Keratinocyte (primary cell): ENCODE measurements at regions not wholly inside any gene's neighbourhood (a gene's known extent, or its start where the extent isn't known, plus 50 kb on each side); places are given as distances from the start of the nearest gene placed in this dataset.

Experiments used
- DNase-seq: peaks from one replicate; pipeline ENCODE4 v3.0.0-alpha.2; 2011; ENCODE audit warnings: low read depth, missing footprints, low spot score
- FAIRE-seq: peaks from 2 replicates; lab custom pipeline; 2011; peaks lifted over from hg19 to GRCh38; lab: Jason Lieb, UNC
- H2AFZ ChIP-seq: 2 replicates; pipeline ENCODE4 v1.6.0; 2012; ENCODE audit warnings: low read length, control low read depth, inconsistent platforms; ENCODE audit not compliant: control insufficient read depth
- H3K27ac ChIP-seq: 2 replicates; pipeline ENCODE4 v1.5.1; 2011; ENCODE audit warnings: low read length; ENCODE audit not compliant: control insufficient read depth, insufficient read depth
- H3K27me3 ChIP-seq: 3 replicates; pipeline ENCODE4 v1.6.0; 2011; ENCODE audit warnings: low read length; ENCODE audit not compliant: control insufficient read depth, insufficient read depth; ENCODE audit errors: extremely low read depth
- H3K36me3 ChIP-seq, 2 experiments: 2 replicates in 1 of 2; 3 replicates in 1 of 2; pipeline ENCODE4 v1.5.1; 2011; ENCODE audit warnings: low read length in 2 of 2, mild to moderate bottlenecking in 1 of 2; ENCODE audit not compliant: control insufficient read depth in 2 of 2, insufficient read depth in 2 of 2; ENCODE audit errors: extremely low read depth in 1 of 2
- H3K4me1 ChIP-seq: 3 replicates; pipeline ENCODE4 v1.5.1; 2011; ENCODE audit warnings: low read length; ENCODE audit not compliant: control insufficient read depth, insufficient read depth; ENCODE audit errors: extremely low read depth
- H3K4me2 ChIP-seq: 3 replicates; pipeline ENCODE4 v1.6.0; 2011; ENCODE audit warnings: low read depth, low read length; ENCODE audit not compliant: control insufficient read depth, insufficient read depth; ENCODE audit errors: extremely low read depth
- H3K4me3 ChIP-seq, 3 experiments: fragments of 200-600 bp in 1 of 3; sonication (generic) in 1 of 3; 2 replicates in 2 of 3; 3 replicates in 1 of 3; pipeline ENCODE4 v1.5.1; 2011 to 2016; ENCODE audit warnings: low read length in 3 of 3, mild to moderate bottlenecking in 3 of 3, control low read depth in 2 of 3, inconsistent platforms in 1 of 3, low read depth in 1 of 3, mixed read lengths in 1 of 3, mixed run types in 1 of 3, moderate library complexity in 1 of 3; ENCODE audit not compliant: control insufficient read depth in 2 of 3, insufficient read depth in 2 of 3; ENCODE audit errors: extremely low read depth in 1 of 3
- H3K79me2 ChIP-seq: 2 replicates; pipeline ENCODE4 v1.6.0; 2012; ENCODE audit warnings: low read length; ENCODE audit not compliant: control insufficient read depth, insufficient read depth
- H3K9ac ChIP-seq: 3 replicates; pipeline ENCODE4 v1.6.0; 2011; ENCODE audit warnings: low read length; ENCODE audit not compliant: control insufficient read depth, insufficient read depth; ENCODE audit errors: extremely low read depth
- H3K9me1 ChIP-seq: 3 replicates; pipeline ENCODE4 v1.6.0; 2011; ENCODE audit warnings: low read length; ENCODE audit not compliant: control insufficient read depth, insufficient read depth; ENCODE audit errors: extremely low read depth
- H3K9me3 ChIP-seq: 2 replicates; pipeline ENCODE4 v1.5.1; 2012; ENCODE audit warnings: low read depth, low read length; ENCODE audit not compliant: control insufficient read depth
- H4K20me1 ChIP-seq: 3 replicates; pipeline ENCODE4 v1.6.0; 2011; ENCODE audit warnings: low read length; ENCODE audit not compliant: control insufficient read depth, insufficient read depth; ENCODE audit errors: extremely low read depth
- CTCF ChIP-seq, 3 experiments: IDR thresholded peaks in 1 of 3; conservative IDR thresholded peaks in 1 of 3; optimal IDR thresholded peaks in 1 of 3; 2 replicates in 2 of 3; 3 replicates in 1 of 3; pipeline versions ENCODE3 to v1.5.1; 2011; ENCODE audit warnings: low read length in 3 of 3, mild to moderate bottlenecking in 3 of 3, moderate library complexity in 2 of 3, control low read depth in 1 of 3, inconsistent platforms in 1 of 3; ENCODE audit not compliant: insufficient read depth in 2 of 3; ENCODE audit errors: extremely low read depth in 1 of 3
- EZH2 ChIP-seq: IDR thresholded peaks from one replicate; pipeline ENCODE4 v1.6.1; 2012; ENCODE audit warnings: inconsistent platforms, mild to moderate bottlenecking, low read length, moderate library complexity
- dilution Hi-C: fragments of 300-500 bp; cut with MboI; formaldehyde crosslinking; loops from one replicate; pipeline ENCODE4 v1.7.0; 2020; ENCODE audit warnings: low sequenced_read_pairs; ENCODE audit not compliant: extremely low pct_ligation_motif_present

GRCh38 chr2:67082813-67083212 lies 314.3 kb upstream of the ETAA1 start:
- Histone ChIP-seq H3K4me2 (no peak overlapping the region), H3K27ac (no peak overlapping the region), H3K79me2 (no peaks in the 10 kb centered on the region), H3K4me3 (no peak overlapping the region), H4K20me1 (no peaks in the 10 kb centered on the region), H3K9ac (no peak overlapping the region), H3K27me3 (no peaks in the 10 kb centered on the region), H2AFZ (no peak overlapping the region), H3K9me1 (no peaks in the 10 kb centered on the region), H3K36me3 (no peaks in the 10 kb centered on the region), H3K9me3 (no peaks in the 10 kb centered on the region), H3K4me1 (no peaks in the 10 kb centered on the region)
- DNase-seq (no peak), FAIRE-seq (no peak)
- TF ChIP-seq EZH2 (no peak), CTCF (optimal IDR thresholded peaks at IDR 0.05 in 1 of 3, IDR thresholded peaks at IDR 0.05 in 1 of 3, conservative IDR thresholded peaks at IDR 0.05 in 1 of 3; ENCODE audit: extremely low read depth in 1 of 3, insufficient read depth in 2 of 3, low read length in 3 of 3) (no peak)
- dilution Hi-C loops = no loop called here

GRCh38 chr2:67083951-67084350 lies 313.2 kb upstream of the ETAA1 start:
- no peaks in the 10 kb centered on the region for H3K9me3 ChIP-seq
- no peaks in the 10 kb centered on the region for H4K20me1 ChIP-seq
- TF ChIP-seq CTCF (optimal IDR thresholded peaks at IDR 0.05 in 1 of 3, IDR thresholded peaks at IDR 0.05 in 1 of 3, conservative IDR thresholded peaks at IDR 0.05 in 1 of 3; ENCODE audit: extremely low read depth in 1 of 3, insufficient read depth in 2 of 3, low read length in 3 of 3) (no peak), EZH2 (no peak)
- H3K4me3 ChIP-seq = no peak overlapping the region
- H3K27ac ChIP-seq = no peak overlapping the region
- no peaks in the 10 kb centered on the region for H3K79me2 ChIP-seq
- H3K9ac ChIP-seq = no peak overlapping the region
- H3K27me3 ChIP-seq = no peaks in the 10 kb centered on the region
- dilution Hi-C loops = no loop called here
- H3K4me2 ChIP-seq = no peak overlapping the region
- no peaks in the 10 kb centered on the region for H3K4me1 ChIP-seq
- no peak for DNase-seq
- H3K9me1 ChIP-seq = no peaks in the 10 kb centered on the region
- no peak for FAIRE-seq
- no peak overlapping the region for H2AFZ ChIP-seq
- no peaks in the 10 kb centered on the region for H3K36me3 ChIP-seq
